OCI-LY7 (cell line): ENCODE measurements at regions not wholly inside any gene's neighbourhood (a gene's known extent, or its start where the extent isn't known, plus 50 kb on each side); places are given as distances from the start of the nearest gene placed in this dataset.
"Not testable (repeated sequence)": the region's sequence is repeated elsewhere in the genome, so short reads cannot be mapped to it uniquely, and the experiment has no call there.

ENCODE experiments used
- CTCF ChIP-seq: fragments of 200-600 bp; sonication (generic); conservative IDR thresholded peaks from 2 replicates; pipeline ENCODE4 v1.5.1; 2014; ENCODE audit warnings: mild to moderate bottlenecking, antibody characterized with exemption, low read length, moderate library complexity, mixed read lengths
- EZH2phosphoT487 ChIP-seq: fragments of 200-600 bp; sonication (generic); IDR thresholded peaks from 2 replicates; pipeline ENCODE4 v1.6.1; 2018; ENCODE audit warnings: low read depth, borderline replicate concordance, mild to moderate bottlenecking, mixed run types, antibody characterized with exemption, low read length, moderate library complexity, mixed read lengths

- not testable (repeated sequence) for TF ChIP-seq CTCF, EZH2phosphoT487
Observed at GRCh38 chr11:96882622-96883021, 492.8 kb downstream of the JRKL start.
